ENCODE measurements at regions not wholly inside any gene's neighbourhood (a gene's known extent, or its start where the extent isn't known, plus 50 kb on each side); places are given as distances from the start of the nearest gene placed in this dataset.
"Not testable (repeated sequence)": the region's sequence is repeated elsewhere in the genome, so short reads cannot be mapped to it uniquely, and the experiment has no call there.

- no peak for DNase-seq
Observed at GRCh38 chr17:63295839-63296590, 150.1 kb downstream of the CYB561 start.

- DNase-seq, result not testable (repeated sequence)
Observed at GRCh38 chr17:63298916-63299315, 147.2 kb downstream of the CYB561 start.

- DNase-seq, result no peak
Observed at GRCh38 chr17:63304704-63305261, 141.3 kb downstream of the CYB561 start.

GRCh38 chr17:63305857-63306256 lies 140.2 kb downstream of the CYB561 start:
- DNase-seq, result no peak

- no peak for DNase-seq
Observed at GRCh38 chr17:63306855-63307254, 139.3 kb downstream of the CYB561 start.

GRCh38 chr17:63308272-63308671 lies 137.8 kb downstream of the CYB561 start:
- DNase-seq, result no peak

- DNase-seq, result no peak
Observed at GRCh38 chr17:63309021-63309420, 137.1 kb downstream of the CYB561 start.

GRCh38 chr17:63311416-63311937 lies 134.6 kb downstream of the CYB561 start:
- DNase-seq, result no peak

- DNase-seq, result no peak
Observed at GRCh38 chr17:63314761-63315160, 131.3 kb downstream of the CYB561 start.

- DNase-seq, result no peak
Observed at GRCh38 chr17:63316100-63316499, 130.0 kb downstream of the CYB561 start.

- DNase-seq, result no peak
Observed at GRCh38 chr17:63317166-63317840, 128.8 kb downstream of the CYB561 start.

GRCh38 chr17:63325808-63326207 lies 120.3 kb downstream of the CYB561 start:
- no peak for DNase-seq

- no peak for DNase-seq
Observed at GRCh38 chr17:63329876-63330275, 116.2 kb downstream of the CYB561 start.

GRCh38 chr17:63331301-63332061 lies 114.6 kb downstream of the CYB561 start:
- DNase-seq, result no peak

GRCh38 chr17:63332286-63332685 lies 113.8 kb downstream of the CYB561 start:
- DNase-seq, result no peak

- DNase-seq, result no peak
Observed at GRCh38 chr17:63333869-63334268, 112.2 kb downstream of the CYB561 start.

GRCh38 chr17:63335831-63336230 lies 110.3 kb downstream of the CYB561 start:
- DNase-seq, result no peak

GRCh38 chr17:63337579-63337978 lies 108.5 kb downstream of the CYB561 start:
- DNase-seq, result no peak

- no peak for DNase-seq
Observed at GRCh38 chr17:63338272-63338671, 107.8 kb downstream of the CYB561 start.

GRCh38 chr17:63341276-63341675 lies 104.8 kb downstream of the CYB561 start:
- no peak for DNase-seq

GRCh38 chr17:63344383-63344782 lies 101.7 kb downstream of the CYB561 start:
- no peak for DNase-seq

GRCh38 chr17:63345611-63346010 lies 100.5 kb downstream of the CYB561 start:
- no peak for DNase-seq

- no peak for DNase-seq
Observed at GRCh38 chr17:63347475-63347874, 98.6 kb downstream of the CYB561 start.
